Embryonic facial prominence (tissue), 1 donor: ENCODE measurements at regions not wholly inside any gene's neighbourhood (a gene's known extent, or its start where the extent isn't known, plus 50 kb on each side); places are given as distances from the start of the nearest gene placed in this dataset.
"Not testable (repeated sequence)": the region's sequence is repeated elsewhere in the genome, so short reads cannot be mapped to it uniquely, and the experiment has no call there.

Source experiments
- DNase-seq: peaks from one replicate; pipeline ENCODE4 v3.0.0-alpha.2; 2016; ENCODE audit errors: extremely low spot score

- DNase-seq: no peak
Measured at GRCh38 chr10:114730291-114730690, 72.2 kb upstream of the ABLIM1 start.

GRCh38 chr10:114732931-114733330, 74.9 kb upstream of the ABLIM1 start:
- DNase-seq: no peak

GRCh38 chr10:114735946-114736345, 77.9 kb upstream of the ABLIM1 start:
- no peak for DNase-seq

GRCh38 chr10:114743521-114744231, 77.9 kb upstream of the FHIP2A start:
- DNase-seq: no peak

GRCh38 chr10:114746531-114746930, 75.0 kb upstream of the FHIP2A start:
- DNase-seq: no peak

- DNase-seq: no peak
Measured at GRCh38 chr10:114748241-114748640, 73.3 kb upstream of the FHIP2A start.

GRCh38 chr10:114749014-114749413, 72.6 kb upstream of the FHIP2A start:
- DNase-seq: no peak

- DNase-seq: no peak
Measured at GRCh38 chr10:114749510-114749909, 72.1 kb upstream of the FHIP2A start.

GRCh38 chr10:114751856-114752255, 69.7 kb upstream of the FHIP2A start:
- no peak for DNase-seq

- DNase-seq: not testable (repeated sequence)
Measured at GRCh38 chr10:114752570-114752969, 69.0 kb upstream of the FHIP2A start.

GRCh38 chr10:114753126-114753525, 68.5 kb upstream of the FHIP2A start:
- no peak for DNase-seq

GRCh38 chr10:114754445-114755320, 66.9 kb upstream of the FHIP2A start:
- DNase-seq: no peak

- DNase-seq: no peak
Measured at GRCh38 chr10:114755537-114755936, 66.0 kb upstream of the FHIP2A start.

GRCh38 chr10:114758331-114758730, 63.2 kb upstream of the FHIP2A start:
- no peak for DNase-seq

- DNase-seq: no peak
Measured at GRCh38 chr10:114761205-114762193, 60.1 kb upstream of the FHIP2A start.

- no peak for DNase-seq
Measured at GRCh38 chr10:114762811-114763210, 58.8 kb upstream of the FHIP2A start.

GRCh38 chr10:114764656-114765055, 56.9 kb upstream of the FHIP2A start:
- no peak for DNase-seq

GRCh38 chr10:114766470-114766869, 55.1 kb upstream of the FHIP2A start:
- DNase-seq: no peak

- DNase-seq: no peak
Measured at GRCh38 chr10:114767101-114767985, 54.2 kb upstream of the FHIP2A start.

- DNase-seq: no peak
Measured at GRCh38 chr10:114767986-114768821, 53.4 kb upstream of the FHIP2A start.
